Glutamatergic neuron (in vitro differentiated cells): ENCODE measurements at regions not wholly inside any gene's neighbourhood (a gene's known extent, or its start where the extent isn't known, plus 50 kb on each side); places are given as distances from the start of the nearest gene placed in this dataset.

Experiments
- DNase-seq: peaks from one replicate; pipeline ENCODE4 v3.0.0; 2022
- H3K27ac Mint-ChIP-seq: one replicate; pipeline ENCODE4 v1.8.0; 2020; ENCODE audit warnings: mild to moderate bottlenecking, mixed read lengths, inconsistent platforms; ENCODE audit not compliant: unreplicated experiment
- H3K27me3 Mint-ChIP-seq: one replicate; pipeline ENCODE4 v1.8.0; 2020; ENCODE audit warnings: mild to moderate bottlenecking, moderate library complexity, mixed read lengths, inconsistent platforms; ENCODE audit not compliant: unreplicated experiment
- H3K36me3 Mint-ChIP-seq: one replicate; pipeline ENCODE4 v1.8.0; 2020; ENCODE audit warnings: mild to moderate bottlenecking, mixed read lengths, inconsistent platforms; ENCODE audit not compliant: unreplicated experiment
- H3K4me1 Mint-ChIP-seq: one replicate; pipeline ENCODE4 v1.8.0; 2020; ENCODE audit warnings: mild to moderate bottlenecking, low read depth, mixed read lengths, inconsistent platforms; ENCODE audit not compliant: unreplicated experiment
- H3K4me3 Mint-ChIP-seq: one replicate; pipeline ENCODE4 v1.8.0; 2020; ENCODE audit warnings: mild to moderate bottlenecking, mixed read lengths, inconsistent platforms; ENCODE audit not compliant: unreplicated experiment
- H3K9me3 Mint-ChIP-seq: one replicate; pipeline ENCODE4 v1.8.0; 2020; ENCODE audit warnings: mild to moderate bottlenecking, moderate library complexity, mixed read lengths, inconsistent platforms; ENCODE audit not compliant: unreplicated experiment
- CTCF ChIP-seq: fragments of 200-600 bp; sonication (generic); IDR thresholded peaks from one replicate; pipeline ENCODE4 v1.5.0; 2021; ENCODE audit not compliant: partially characterized antibody, unreplicated experiment

- peaks cover 3% of the 10 kb centered on the region for H3K9me3 Mint-ChIP-seq
- no peak for TF ChIP-seq CTCF
- peaks cover 2% of the 10 kb centered on the region for H3K27me3 Mint-ChIP-seq
- no peak overlapping the region for H3K4me3 Mint-ChIP-seq
- DNase-seq, result no peak
- H3K27ac Mint-ChIP-seq, result no peak overlapping the region
- peaks cover 2% of the 10 kb centered on the region for H3K4me1 Mint-ChIP-seq
- H3K36me3 Mint-ChIP-seq, result peaks cover 1% of the 10 kb centered on the region
Observed at GRCh38 chr20:52321396-52321795, 129.8 kb upstream of the ZFP64 start.

- TF ChIP-seq CTCF, result no peak
- Mint-ChIP-seq H3K4me3 (no peak overlapping the region), H3K36me3 (peaks cover 4% of the 10 kb centered on the region), H3K9me3 (peaks cover 3% of the 10 kb centered on the region), H3K27me3 (peaks cover 2% of the 10 kb centered on the region), H3K27ac (no peak overlapping the region), H3K4me1 (peaks cover 8% of the 10 kb centered on the region)
- DNase-seq, result no peak
Observed at GRCh38 chr20:52318651-52319050, 127.1 kb upstream of the ZFP64 start.

GRCh38 chr20:52313341-52313963 lies 121.9 kb upstream of the ZFP64 start:
- TF ChIP-seq CTCF, result no peak
- Mint-ChIP-seq H3K27me3 (peaks cover 2% of the 10 kb centered on the region), H3K4me1 (peaks cover 45% of the 10 kb centered on the region), H3K9me3 (peaks cover 3% of the 10 kb centered on the region), H3K27ac (no peak overlapping the region), H3K36me3 (peaks cover 4% of the 10 kb centered on the region), H3K4me3 (no peak overlapping the region)
- peak; percentile 14 for DNase-seq

GRCh38 chr20:52312132-52312729 lies 120.7 kb upstream of the ZFP64 start:
- no peak overlapping the region for H3K27ac Mint-ChIP-seq
- peaks cover 2% of the 10 kb centered on the region for H3K27me3 Mint-ChIP-seq
- peak; percentile 31 for DNase-seq
- TF ChIP-seq CTCF, result peak; percentile 74
- H3K4me3 Mint-ChIP-seq, result no peak overlapping the region
- peaks cover 4% of the 10 kb centered on the region for H3K36me3 Mint-ChIP-seq
- peaks cover 2% of the 10 kb centered on the region for H3K9me3 Mint-ChIP-seq
- peaks cover 42% of the 10 kb centered on the region for H3K4me1 Mint-ChIP-seq

DNA sequence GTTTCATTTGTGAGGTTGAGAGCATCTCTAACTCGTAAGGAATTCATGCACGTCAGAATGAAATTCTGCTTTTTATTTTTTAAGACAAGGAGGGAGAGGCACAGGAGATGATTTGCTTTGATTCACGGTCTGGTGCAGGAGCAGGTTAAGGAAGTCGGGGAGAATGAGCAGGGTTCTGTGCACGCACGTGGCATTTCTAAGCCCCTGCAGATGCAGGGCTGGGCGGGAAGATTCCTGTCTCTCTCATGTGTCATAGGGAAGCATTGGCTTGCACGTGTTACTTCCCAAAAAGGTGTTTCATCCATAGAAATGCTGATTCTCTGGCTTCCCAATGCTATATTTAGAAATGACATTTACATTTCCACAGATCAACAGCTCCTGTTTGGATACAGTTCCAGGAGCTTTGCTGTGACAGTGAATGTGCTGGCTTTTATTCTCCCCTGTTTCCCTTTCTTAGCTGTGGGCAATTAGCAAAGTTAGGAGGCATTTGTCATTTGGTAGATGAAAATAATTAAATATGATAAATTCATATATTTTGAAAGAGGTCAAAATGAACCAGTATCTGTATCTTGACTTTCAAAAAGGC lies 119.7 kb upstream of the ZFP64 start:
- peak overlapping the region; percentile 7 for H3K27ac Mint-ChIP-seq
- H3K9me3 Mint-ChIP-seq, result peaks cover 2% of the 10 kb centered on the region
- H3K27me3 Mint-ChIP-seq, result peaks cover 2% of the 10 kb centered on the region
- peaks cover 42% of the 10 kb centered on the region for H3K4me1 Mint-ChIP-seq
- H3K4me3 Mint-ChIP-seq, result no peak overlapping the region
- no peak for DNase-seq
- H3K36me3 Mint-ChIP-seq, result peaks cover 2% of the 10 kb centered on the region
- TF ChIP-seq CTCF, result no peak
